ENCODE measurements at regions not wholly inside any gene's neighbourhood (a gene's known extent, or its start where the extent isn't known, plus 50 kb on each side); places are given as distances from the start of the nearest gene placed in this dataset.

- TF ChIP-seq CTCF (IDR thresholded peaks at IDR 0.05; ENCODE audit: low read depth, low read length) (no peak), EZH2phosphoT487 (IDR thresholded peaks at IDR 0.05; ENCODE audit: low read depth) (no peak)
These were observed 122.3 kb upstream of the DIO3 start for GRCh38 chr14:101439023-101439422.

Data from OCI-LY3 (cell line).